Left lung (tissue), 4 donors: ENCODE measurements at regions not wholly inside any gene's neighbourhood (a gene's known extent, or its start where the extent isn't known, plus 50 kb on each side); places are given as distances from the start of the nearest gene placed in this dataset.

ENCODE experiments used
- ATAC-seq: fragments of 200-7000 bp; cut with Tn5 transposase; one replicate; pipeline ENCODE4 v1.9.1; 2020; ENCODE audit warnings: moderate library complexity
- DNase-seq, 4 donors: peaks; one replicate each; pipeline ENCODE4 v3.0.0-alpha.2; 2013 to 2020
- H3K27ac ChIP-seq, 2 donors: fragments of 200-600 bp; sonication (generic) in 1 of 2; one replicate each; pipeline versions ENCODE4 v1.5.0 to v1.8.0; 2020 to 2021
- H3K27me3 ChIP-seq, 2 donors: fragments of 200-600 bp; sonication (generic) in 1 of 2; one replicate each; pipeline versions ENCODE4 v1.5.0 to v1.8.0; 2020 to 2021
- H3K36me3 ChIP-seq, 2 donors: fragments of 200-600 bp; sonication (generic) in 1 of 2; one replicate each; pipeline versions ENCODE4 v1.5.0 to v1.8.0; 2020 to 2021
- H3K4me1 ChIP-seq, 2 donors: fragments of 200-600 bp; one replicate each; pipeline ENCODE4 v1.8.0; 2021
- H3K4me3 ChIP-seq, 2 donors: fragments of 200-600 bp; sonication (generic) in 1 of 2; one replicate each; pipeline versions ENCODE4 v1.5.0 to v1.8.0; 2020 to 2021; ENCODE audit warnings: mild to moderate bottlenecking in 1 of 2
- H3K9me3 ChIP-seq, 2 donors: fragments of 200-600 bp; sonication (generic) in 1 of 2; one replicate each; pipeline versions ENCODE4 v1.5.0 to v1.8.0; 2020 to 2021
- intact Hi-C, 2 donors: fragments of 100-400 bp; cut with DNase I; formaldehyde crosslinking; loops; one replicate each; pipeline versions ENCODE4 v1.11.2 to v1.14.2; 2022
- TF ChIP-seq, protein P1 (sequence below), 2 donors: fragments of 200-600 bp; sonication (generic) in 1 of 2; IDR thresholded peaks; one replicate each; pipeline versions ENCODE4 v1.5.0 to v1.8.0; 2021; ENCODE audit warnings: antibody characterized with exemption in 2 of 2
- donor health status: DM: no; HTN: yes; CAD: no.
- donor health status: DM: no; HTN: no; CAD: no.

DNA sequence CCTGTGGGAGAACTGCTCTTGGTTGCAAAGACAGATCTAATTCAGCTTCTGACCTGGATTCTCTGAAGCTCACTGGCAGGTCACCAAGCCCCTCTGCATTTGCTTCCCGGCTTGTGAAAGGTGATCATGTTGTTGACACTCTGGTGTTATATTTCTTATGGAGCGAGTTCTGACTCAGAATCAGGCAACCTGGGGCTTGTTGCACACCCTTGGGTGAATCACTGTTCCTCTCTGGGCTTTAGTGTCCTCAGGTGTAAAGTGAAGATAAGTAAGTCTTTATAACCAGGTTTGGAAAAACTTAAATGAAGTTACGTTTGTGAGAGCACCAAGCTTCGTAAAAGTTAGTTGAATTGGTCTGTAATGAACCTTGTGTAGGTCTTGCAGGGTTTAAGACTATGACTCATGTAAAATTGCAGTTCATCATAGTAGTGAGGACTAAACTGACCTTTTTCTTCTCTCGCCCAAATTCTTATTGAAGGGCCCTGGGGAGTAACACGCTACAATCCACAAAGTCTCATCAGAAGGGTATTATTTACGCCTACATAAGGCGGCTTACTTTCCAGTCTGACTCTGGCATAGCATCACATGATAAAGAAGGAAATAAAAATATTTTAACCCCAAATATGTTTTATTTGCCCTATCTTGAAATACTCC is 218.6 kb downstream of the TMEM38B start:
- Histone ChIP-seq H3K9me3 (no peaks in the 10 kb centered on the region), H3K4me1 (no peaks in the 10 kb centered on the region), H3K27ac (no peak overlapping the region), H3K27me3 (no peaks in the 10 kb centered on the region), H3K4me3 (no peak overlapping the region), H3K36me3 (no peaks in the 10 kb centered on the region)
- TF ChIP-seq, protein P1, sequence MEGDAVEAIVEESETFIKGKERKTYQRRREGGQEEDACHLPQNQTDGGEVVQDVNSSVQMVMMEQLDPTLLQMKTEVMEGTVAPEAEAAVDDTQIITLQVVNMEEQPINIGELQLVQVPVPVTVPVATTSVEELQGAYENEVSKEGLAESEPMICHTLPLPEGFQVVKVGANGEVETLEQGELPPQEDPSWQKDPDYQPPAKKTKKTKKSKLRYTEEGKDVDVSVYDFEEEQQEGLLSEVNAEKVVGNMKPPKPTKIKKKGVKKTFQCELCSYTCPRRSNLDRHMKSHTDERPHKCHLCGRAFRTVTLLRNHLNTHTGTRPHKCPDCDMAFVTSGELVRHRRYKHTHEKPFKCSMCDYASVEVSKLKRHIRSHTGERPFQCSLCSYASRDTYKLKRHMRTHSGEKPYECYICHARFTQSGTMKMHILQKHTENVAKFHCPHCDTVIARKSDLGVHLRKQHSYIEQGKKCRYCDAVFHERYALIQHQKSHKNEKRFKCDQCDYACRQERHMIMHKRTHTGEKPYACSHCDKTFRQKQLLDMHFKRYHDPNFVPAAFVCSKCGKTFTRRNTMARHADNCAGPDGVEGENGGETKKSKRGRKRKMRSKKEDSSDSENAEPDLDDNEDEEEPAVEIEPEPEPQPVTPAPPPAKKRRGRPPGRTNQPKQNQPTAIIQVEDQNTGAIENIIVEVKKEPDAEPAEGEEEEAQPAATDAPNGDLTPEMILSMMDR (IDR thresholded peaks at IDR 0.05), result no peak
- DNase-seq (no peak), ATAC-seq (no peak)
- intact Hi-C loops, result no loop called here

DNA sequence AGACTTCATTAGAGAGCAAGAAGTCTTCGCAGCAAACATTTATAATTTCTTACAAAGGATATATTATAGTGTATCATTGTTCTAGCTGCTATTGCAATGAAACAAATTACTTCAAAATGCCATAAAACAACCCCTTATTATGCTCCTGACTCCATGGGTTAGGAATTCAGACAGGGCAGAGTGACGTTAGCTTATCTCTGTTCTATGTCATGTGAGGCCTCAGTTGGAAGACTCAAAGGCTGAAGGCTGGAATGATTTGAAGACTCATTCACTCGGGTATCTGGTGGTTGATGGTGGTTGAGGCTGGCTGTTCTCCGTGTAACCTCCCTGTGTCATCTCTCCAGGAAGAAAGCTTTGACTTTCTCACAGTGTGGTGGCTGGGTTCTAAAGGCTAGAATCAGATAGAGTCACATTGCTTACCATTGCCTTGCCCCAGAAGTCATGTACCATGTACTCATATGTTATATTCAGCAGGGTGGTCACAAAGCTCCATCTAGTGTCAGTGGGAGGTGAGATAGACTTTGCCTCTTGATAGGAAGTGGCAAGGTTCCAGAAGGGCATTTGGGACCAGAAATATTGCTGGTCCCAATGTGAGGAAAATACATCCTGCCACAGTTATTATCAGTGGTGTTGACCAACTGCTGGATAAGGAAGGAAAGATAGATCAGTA is 226.9 kb downstream of the TMEM38B start:
- TF ChIP-seq, protein P1 (IDR thresholded peaks at IDR 0.05), result no peak
- H3K4me1 ChIP-seq, result no peaks in the 10 kb centered on the region
- no peaks in the 10 kb centered on the region for H3K9me3 ChIP-seq
- H3K27ac ChIP-seq, result no peak overlapping the region
- no peaks in the 10 kb centered on the region for H3K36me3 ChIP-seq
- H3K27me3 ChIP-seq, result no peaks in the 10 kb centered on the region
- DNase-seq, result no peak
- H3K4me3 ChIP-seq, result no peak overlapping the region
- intact Hi-C loops, result no loop called here
- no peak for ATAC-seq

DNA sequence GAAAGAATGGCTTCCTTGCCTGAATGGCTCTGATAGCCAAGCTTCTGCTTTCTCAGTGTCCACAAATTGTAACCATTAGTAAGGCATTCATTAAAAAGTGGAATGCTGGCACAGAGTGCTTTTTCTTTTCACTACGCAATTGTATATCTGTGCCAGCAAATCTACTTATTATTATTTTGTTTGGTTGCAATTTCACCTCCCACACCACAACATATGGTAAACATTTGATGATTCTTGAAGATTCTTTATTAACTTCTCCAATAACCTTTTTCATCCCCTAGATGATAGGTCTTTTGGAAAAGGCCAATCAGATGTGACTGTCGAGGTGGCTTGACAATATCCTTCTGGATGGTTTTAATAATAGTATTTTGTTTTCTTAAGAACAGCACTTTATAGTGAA is 234.1 kb downstream of the TMEM38B start:
- ATAC-seq, result no peak
- peak in 1 of 4 donors; percentile 26 for DNase-seq

DNA sequence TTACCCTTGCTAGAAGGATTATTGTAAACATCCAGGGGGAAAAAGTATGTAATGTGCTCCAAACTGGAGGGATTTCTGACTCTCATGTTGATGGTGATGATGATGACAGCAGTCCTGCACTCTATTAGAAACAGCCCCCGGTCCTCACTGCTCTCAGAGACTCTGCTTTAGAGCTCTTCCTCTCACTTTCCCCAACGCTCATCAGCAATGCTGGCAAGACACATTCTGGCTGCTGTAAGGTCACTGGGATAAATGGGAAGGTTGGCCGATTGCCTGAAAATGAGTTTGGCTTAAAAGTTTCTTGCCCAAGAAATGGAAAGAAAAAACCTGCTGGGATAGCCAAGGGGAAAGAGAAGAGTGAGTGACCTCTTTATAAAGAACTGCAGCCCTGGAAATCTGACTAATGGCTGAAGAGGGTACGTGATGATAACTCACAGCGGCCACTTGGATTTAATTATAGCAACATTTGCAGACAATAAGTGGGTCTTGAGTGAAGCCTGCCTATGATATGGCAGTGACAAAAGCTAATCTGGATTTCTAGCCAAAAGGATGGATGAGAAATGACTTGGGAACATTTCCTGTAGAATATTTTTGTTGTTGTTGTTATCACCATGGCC is 235.8 kb downstream of the TMEM38B start:
- no peak for ATAC-seq
- Histone ChIP-seq H3K27ac (no peak overlapping the region), H3K4me1 (no peaks in the 10 kb centered on the region), H3K9me3 (peaks cover 0 to 9% of the 10 kb centered on the region in 2 donors), H3K36me3 (no peaks in the 10 kb centered on the region), H3K4me3 (no peak overlapping the region), H3K27me3 (no peaks in the 10 kb centered on the region)
- DNase-seq, result peak in 2 of 4 donors; percentile 44 to 66
- TF ChIP-seq, protein P1 (IDR thresholded peaks at IDR 0.05), result no peak
- intact Hi-C loops, result no loop called here

More for the DNA sequence above, 234.1 kb downstream of the TMEM38B start:
- H3K4me3 ChIP-seq, result no peak overlapping the region
- H3K9me3 ChIP-seq, result peaks cover 0 to 7% of the 10 kb centered on the region in 2 donors
- intact Hi-C loops, result no loop called here
- no peaks in the 10 kb centered on the region for H3K4me1 ChIP-seq
- TF ChIP-seq, protein P1 (IDR thresholded peaks at IDR 0.05), result no peak
- H3K36me3 ChIP-seq, result no peaks in the 10 kb centered on the region
- H3K27me3 ChIP-seq, result no peaks in the 10 kb centered on the region
- no peak overlapping the region for H3K27ac ChIP-seq

DNA sequence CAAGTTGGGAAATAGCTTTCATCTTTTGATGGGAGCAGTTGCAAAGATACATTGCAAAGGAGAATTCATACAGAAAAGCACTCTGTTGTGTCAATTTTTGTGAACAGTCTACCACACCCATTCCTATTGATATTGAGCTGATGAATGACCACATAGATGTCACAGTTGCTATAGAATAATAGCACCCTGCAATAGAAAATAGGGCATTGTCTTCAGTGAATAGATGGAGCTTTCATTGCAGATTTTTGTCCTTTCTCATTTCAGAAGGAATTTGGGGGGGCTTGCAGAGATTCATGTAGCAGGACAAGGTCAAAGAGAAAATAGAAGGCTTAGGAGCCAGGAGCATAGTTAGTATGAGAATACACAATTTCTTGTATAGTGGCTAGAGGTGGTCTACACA is 237.9 kb downstream of the TMEM38B start:
- H3K27me3 ChIP-seq, result no peaks in the 10 kb centered on the region
- ATAC-seq, result no peak
- peaks cover 0 to 9% of the 10 kb centered on the region in 2 donors for H3K9me3 ChIP-seq
- H3K36me3 ChIP-seq, result no peaks in the 10 kb centered on the region
- no peak overlapping the region for H3K27ac ChIP-seq
- TF ChIP-seq, protein P1 (IDR thresholded peaks at IDR 0.05), result no peak
- intact Hi-C loops, result no loop called here
- no peaks in the 10 kb centered on the region for H3K4me1 ChIP-seq
- DNase-seq, result no peak
- no peak overlapping the region for H3K4me3 ChIP-seq
